Brain microvascular endothelial cell (primary cell): ENCODE measurements at regions not wholly inside any gene's neighbourhood (a gene's known extent, or its start where the extent isn't known, plus 50 kb on each side); places are given as distances from the start of the nearest gene placed in this dataset.

Source experiments
- DNase-seq: peaks from one replicate; pipeline ENCODE4 v3.0.0-alpha.2; 2020
- H3K27ac ChIP-seq: fragments of 250-450 bp; sonication (Bioruptor Pico); 2 replicates; pipeline ENCODE4 v1.5.1; 2020; ENCODE audit warnings: mild to moderate bottlenecking, moderate library complexity
- H3K27me3 ChIP-seq: fragments of 250-450 bp; sonication (Bioruptor Pico); replicated peaks from 2 replicates; pipeline ENCODE4 v1.5.1; 2020; ENCODE audit warnings: mild to moderate bottlenecking
- H3K36me3 ChIP-seq: fragments of 250-450 bp; sonication (Bioruptor Pico); replicated peaks from 2 replicates; pipeline ENCODE4 v1.5.1; 2020; ENCODE audit warnings: mild to moderate bottlenecking
- H3K4me3 ChIP-seq: 2 replicates; pipeline ENCODE4 v1.5.1; 2011; ENCODE audit warnings: low read depth, mild to moderate bottlenecking, control low read depth, low read length, moderate library complexity
- in situ Hi-C: cut with HindIII; loops from 2 replicates; pipeline ENCODE4 v1.10.0; 2017; ENCODE audit warnings: low sequenced_read_pairs, low pct_ligation_motif_present
- TF ChIP-seq, protein P1 (sequence below): IDR thresholded peaks from 2 replicates; pipeline ENCODE4 v1.5.1; 2011; ENCODE audit warnings: low read depth, mild to moderate bottlenecking, moderate library complexity, low read length, control low read depth, inconsistent platforms; ENCODE audit errors: missing control alignments

DNA sequence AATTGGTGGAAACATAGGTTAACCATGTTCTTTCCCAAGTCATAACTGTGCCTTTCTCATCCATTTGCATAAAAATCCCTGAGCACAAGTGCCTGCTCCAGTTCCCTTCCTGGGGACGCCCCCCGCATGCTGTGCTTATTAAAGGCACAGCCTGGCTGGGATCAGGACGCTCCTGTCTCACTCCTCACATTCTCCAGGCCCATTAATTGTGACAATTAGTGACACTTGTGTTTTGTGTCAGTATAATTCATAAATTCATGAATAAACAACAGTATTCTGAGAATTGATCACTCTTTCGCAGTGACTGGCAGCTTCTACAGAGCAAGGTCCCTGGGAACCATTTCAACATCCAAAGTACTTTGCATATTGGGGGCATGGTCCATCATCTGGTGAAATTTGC lies 1354.4 kb downstream of the TBC1D22A start:
- H3K4me3 ChIP-seq: no peak overlapping the region
- no peak for DNase-seq
- in situ Hi-C loops: no loop called here
- H3K27me3 ChIP-seq: no peaks in the 10 kb centered on the region
- no peak overlapping the region for H3K27ac ChIP-seq
- TF ChIP-seq, protein P1, sequence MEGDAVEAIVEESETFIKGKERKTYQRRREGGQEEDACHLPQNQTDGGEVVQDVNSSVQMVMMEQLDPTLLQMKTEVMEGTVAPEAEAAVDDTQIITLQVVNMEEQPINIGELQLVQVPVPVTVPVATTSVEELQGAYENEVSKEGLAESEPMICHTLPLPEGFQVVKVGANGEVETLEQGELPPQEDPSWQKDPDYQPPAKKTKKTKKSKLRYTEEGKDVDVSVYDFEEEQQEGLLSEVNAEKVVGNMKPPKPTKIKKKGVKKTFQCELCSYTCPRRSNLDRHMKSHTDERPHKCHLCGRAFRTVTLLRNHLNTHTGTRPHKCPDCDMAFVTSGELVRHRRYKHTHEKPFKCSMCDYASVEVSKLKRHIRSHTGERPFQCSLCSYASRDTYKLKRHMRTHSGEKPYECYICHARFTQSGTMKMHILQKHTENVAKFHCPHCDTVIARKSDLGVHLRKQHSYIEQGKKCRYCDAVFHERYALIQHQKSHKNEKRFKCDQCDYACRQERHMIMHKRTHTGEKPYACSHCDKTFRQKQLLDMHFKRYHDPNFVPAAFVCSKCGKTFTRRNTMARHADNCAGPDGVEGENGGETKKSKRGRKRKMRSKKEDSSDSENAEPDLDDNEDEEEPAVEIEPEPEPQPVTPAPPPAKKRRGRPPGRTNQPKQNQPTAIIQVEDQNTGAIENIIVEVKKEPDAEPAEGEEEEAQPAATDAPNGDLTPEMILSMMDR: no peak
- no peaks in the 10 kb centered on the region for H3K36me3 ChIP-seq

DNA sequence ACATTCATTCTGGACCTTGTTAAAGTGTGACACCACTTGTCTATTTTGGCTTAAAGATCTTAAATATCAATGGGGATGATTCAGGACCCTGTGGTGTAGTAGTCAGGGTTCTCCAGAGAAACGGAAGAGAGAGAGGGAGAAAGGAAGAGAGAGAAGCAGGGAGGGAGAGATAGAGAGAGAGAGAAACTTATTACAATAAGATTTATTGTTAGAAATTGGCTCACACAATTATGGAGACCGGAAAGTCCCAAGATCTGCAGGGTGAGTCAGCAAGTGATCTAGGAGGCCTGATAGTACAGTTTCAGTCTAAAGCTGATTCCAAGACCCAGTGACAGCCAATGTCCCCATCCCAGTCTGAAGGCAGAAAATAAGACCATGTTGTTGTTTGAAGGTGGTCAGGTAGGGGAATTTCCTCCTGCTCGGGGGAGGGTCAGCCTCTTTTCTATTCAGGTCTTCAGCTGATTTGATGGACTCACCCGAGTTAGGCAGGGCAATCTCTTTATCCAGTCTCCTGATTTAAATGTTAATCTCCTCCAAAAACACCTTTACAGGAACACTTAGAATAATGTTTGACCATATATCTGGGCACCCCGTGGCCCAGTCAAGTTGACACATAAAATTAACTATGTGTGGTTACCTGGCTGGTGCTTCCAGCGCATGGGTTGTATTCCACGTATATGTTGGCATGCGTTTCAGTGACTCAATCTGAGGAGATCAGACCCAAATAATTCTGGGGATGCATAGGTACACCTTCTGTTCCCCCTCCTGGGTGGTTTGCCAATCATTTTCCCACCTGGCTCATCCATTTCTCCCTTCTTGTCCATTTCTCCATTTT lies 1350.5 kb downstream of the TBC1D22A start:
- H3K27ac ChIP-seq: no peak overlapping the region
- no peak for DNase-seq
- TF ChIP-seq, protein P1: no peak
- H3K4me3 ChIP-seq: no peak overlapping the region
- in situ Hi-C loops: no loop called here
- H3K36me3 ChIP-seq: no peaks in the 10 kb centered on the region
- H3K27me3 ChIP-seq: no peaks in the 10 kb centered on the region

DNA sequence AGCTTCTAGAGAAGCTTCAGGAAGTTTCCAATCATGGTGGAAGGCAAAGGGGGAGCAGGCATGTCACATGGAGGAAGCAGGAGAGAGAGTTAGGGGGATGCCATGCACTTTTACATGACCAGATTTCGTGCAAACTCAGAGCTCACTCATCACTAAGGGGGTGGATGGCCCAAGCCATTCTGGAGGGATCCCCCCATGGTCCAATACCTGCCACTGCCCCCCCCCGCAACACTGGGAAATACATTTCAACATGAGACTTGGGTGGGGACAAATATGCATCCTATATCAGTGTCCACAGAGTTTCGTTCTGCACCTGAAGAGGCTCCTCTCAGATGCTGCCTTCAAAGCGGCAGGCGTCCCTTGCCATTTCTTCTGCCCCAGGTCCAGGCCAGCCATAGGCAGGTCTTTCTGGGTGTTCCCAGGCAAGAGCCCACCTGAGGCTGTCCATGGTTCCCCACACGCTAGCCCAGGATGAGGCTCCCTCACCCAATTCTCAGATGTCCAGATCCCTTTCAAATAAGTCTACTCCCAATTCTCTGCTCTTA lies 1344.3 kb downstream of the TBC1D22A start:
- H3K27me3 ChIP-seq: no peaks in the 10 kb centered on the region
- TF ChIP-seq, protein P1: no peak
- H3K4me3 ChIP-seq: no peak overlapping the region
- no peak overlapping the region for H3K27ac ChIP-seq
- H3K36me3 ChIP-seq: no peaks in the 10 kb centered on the region
- no peak for DNase-seq
- in situ Hi-C loops: no loop called here

DNA sequence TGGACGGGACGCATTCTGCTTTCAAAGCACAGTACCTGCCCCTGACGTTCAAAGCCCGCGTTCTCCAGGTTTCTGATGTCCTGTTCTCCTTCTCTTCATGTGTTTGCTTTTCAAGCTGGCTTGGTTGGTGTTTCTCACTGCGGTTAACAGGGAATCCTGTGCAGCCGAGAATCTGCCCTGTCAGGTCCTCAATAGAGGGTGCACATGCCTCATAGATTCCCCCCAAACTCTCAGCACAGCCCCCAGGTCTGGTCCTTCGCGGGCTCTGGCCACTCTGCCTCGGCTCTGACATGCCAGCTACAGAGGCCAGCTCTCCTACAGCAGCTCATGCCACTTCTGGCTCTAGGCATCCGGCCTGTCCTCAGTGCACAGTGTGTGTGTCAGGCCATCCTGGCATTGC lies 1343.8 kb downstream of the TBC1D22A start:
- H3K27me3 ChIP-seq: no peaks in the 10 kb centered on the region
- TF ChIP-seq, protein P1: no peak
- H3K27ac ChIP-seq: no peak overlapping the region
- in situ Hi-C loops: no loop called here
- DNase-seq: no peak
- no peaks in the 10 kb centered on the region for H3K36me3 ChIP-seq
- H3K4me3 ChIP-seq: no peak overlapping the region

DNA sequence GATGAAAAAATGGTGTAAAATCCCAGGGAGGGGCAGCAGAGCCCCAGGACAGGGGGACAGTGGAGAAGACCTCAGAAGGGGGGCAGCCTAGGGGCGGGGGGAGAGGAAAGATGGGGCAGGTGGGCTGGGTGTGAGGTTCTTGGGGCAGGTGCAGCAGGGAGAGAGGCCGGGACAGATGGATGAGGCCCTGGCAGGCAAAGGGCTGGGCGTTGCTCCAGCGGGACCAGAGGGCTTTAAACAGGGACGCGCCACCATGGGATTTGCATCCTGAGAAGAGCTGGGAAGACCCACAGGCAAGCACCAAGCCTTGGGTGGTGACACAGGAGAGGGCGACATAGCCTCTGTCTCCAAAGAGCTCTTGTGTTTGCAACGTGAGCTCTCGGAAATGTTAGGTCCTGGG lies 1342.8 kb downstream of the TBC1D22A start:
- in situ Hi-C loops: no loop called here
- TF ChIP-seq, protein P1: no peak
- no peaks in the 10 kb centered on the region for H3K27me3 ChIP-seq
- H3K36me3 ChIP-seq: no peaks in the 10 kb centered on the region
- no peak overlapping the region for H3K4me3 ChIP-seq
- H3K27ac ChIP-seq: no peak overlapping the region
- no peak for DNase-seq
